GM21723 (cell line): ENCODE measurements at regions not wholly inside any gene's neighbourhood (a gene's known extent, or its start where the extent isn't known, plus 50 kb on each side); places are given as distances from the start of the nearest gene placed in this dataset.

Source experiments
- ATAC-seq: cut with Tn5 transposase; IDR thresholded peaks from one replicate; pipeline ENCODE4 v1.9.1; 2021; ENCODE audit warnings: mild to moderate bottlenecking, moderate library complexity; ENCODE audit not compliant: unreplicated experiment

GRCh38 chr12:107437954-107438353 is 247.6 kb upstream of the PWP1 start:
- ATAC-seq = no peak

DNA sequence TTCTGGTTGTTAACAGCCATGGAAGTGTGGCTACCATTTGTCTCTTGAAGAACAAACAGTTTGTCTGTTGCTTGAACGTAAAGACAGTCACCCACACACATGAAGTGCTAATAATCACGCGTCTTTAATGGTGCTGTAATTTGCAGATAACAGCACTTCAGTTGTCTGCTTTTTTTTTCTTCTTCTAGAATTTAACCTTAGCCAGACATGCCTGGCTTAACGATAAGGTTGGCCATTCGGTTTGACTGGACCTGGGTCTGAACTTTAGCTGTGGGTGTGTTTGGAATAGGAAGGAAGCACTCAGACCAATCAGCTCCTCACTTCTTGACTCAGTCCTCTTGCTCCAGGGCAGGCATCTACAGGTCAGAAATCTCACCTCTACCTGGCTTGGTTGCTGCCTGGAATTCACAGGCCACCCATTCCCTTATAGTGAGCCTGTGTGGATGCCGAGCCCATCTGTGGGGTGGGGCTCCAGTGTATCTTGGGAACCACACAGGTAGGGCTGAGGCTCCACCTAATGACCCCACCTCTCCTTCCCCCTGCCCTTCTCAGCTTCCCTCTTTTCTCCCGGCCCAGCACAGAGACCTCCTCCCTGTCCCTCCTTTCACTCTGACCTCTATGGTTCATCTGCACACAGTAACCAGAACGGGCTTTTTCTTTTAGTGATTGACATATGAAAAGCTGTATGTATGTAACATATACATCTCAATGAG is 246.4 kb upstream of the PWP1 start:
- no peak for ATAC-seq

DNA sequence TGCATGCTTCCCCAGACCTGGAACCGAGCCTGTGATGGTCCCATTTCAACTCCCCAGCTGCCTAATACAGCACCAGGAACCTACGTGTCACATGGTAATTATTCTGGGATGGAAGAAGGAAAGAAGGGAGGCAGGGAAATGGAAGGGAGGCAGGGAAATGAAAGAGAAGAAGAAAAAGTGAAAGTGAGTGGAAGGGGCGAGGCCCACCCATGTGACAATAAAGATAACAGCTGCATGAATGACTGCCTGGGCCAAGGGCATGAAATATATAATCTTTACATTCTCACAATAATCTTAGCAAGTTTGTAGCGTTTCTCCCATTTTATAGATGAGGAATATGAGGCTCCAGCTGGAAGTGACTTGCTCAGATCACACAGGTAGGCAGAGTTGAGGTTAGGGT is 245.0 kb upstream of the PWP1 start:
- no peak for ATAC-seq

GRCh38 chr12:107441665-107442300 is 243.8 kb upstream of the PWP1 start:
- no peak for ATAC-seq

GRCh38 chr12:107442326-107442987 is 243.1 kb upstream of the PWP1 start:
- ATAC-seq = no peak

GRCh38 chr12:107443320-107444090 is 242.1 kb upstream of the PWP1 start:
- no peak for ATAC-seq

- no peak for ATAC-seq
Measured at GRCh38 chr12:107444771-107445170, 240.8 kb upstream of the PWP1 start.

GRCh38 chr12:107446476-107446875 is 239.1 kb upstream of the PWP1 start:
- ATAC-seq = no peak

DNA sequence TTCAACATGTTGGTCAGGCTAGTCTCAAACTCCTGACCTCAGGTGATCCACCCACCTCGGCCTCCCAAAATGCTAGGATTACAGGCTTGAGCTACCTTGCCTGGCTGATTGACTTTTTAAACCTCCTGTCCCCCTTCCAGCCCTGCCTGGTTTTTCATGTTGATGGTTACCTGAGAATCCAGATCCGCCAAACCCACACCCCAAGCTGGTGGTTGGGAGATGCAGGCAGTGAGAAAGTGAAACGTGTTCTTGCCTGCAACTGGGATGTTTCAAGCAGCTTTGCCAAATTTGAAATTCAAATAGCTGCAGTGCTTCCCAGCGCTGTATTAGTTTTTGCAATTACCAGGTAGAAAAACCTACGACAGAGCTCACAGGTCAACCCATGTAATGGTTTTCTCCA is 238.3 kb upstream of the PWP1 start:
- no peak for ATAC-seq

- no peak for ATAC-seq
Measured at GRCh38 chr12:107448198-107448597, 237.4 kb upstream of the PWP1 start.

- no peak for ATAC-seq
Measured at GRCh38 chr12:107449891-107450290, 235.7 kb upstream of the PWP1 start.

DNA sequence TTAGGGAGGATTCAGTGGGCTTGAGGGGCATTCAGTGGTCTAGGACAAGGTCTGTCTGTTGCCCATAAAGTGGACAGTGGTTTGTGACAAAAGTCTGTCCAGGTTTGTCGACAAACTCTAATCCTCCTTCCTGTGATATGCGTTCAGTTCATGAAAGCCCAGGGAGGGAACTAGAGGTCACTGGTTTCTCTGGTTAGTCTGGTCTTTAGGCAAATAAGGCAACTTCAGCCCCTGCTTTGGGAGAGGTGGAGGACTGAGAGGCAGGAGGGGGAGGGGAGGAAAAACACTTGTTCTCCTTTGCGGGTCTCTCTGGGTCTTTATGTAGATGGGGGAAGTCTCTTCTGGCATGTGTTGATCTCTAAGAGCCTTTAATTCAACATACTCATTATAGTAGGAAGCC is 235.1 kb upstream of the PWP1 start:
- no peak for ATAC-seq

GRCh38 chr12:107451246-107451645 is 234.4 kb upstream of the PWP1 start:
- ATAC-seq = no peak

- ATAC-seq = no peak
Measured at GRCh38 chr12:107454109-107454830, 231.3 kb upstream of the PWP1 start.

GRCh38 chr12:107457362-107457935 is 228.2 kb upstream of the PWP1 start:
- no peak for ATAC-seq

GRCh38 chr12:107458163-107458562 is 227.4 kb upstream of the PWP1 start:
- ATAC-seq = no peak

DNA sequence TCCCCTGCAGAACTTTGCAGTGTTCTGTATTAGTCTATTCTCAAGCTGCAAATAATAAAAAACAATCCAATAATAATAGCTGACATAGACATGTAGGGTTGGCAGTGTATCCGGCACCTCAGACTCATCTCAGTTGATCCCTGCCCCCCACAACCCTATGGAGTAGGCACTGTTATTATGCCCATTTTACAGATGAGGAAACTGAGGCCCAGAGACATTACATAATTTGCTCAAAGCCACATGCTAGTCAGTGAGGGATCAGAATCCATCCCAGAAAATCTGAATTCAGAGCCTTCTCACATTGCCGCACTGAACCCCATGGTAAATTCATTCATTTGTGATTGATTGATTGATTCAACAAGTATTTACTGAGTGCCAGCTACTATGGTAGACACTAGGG is 226.6 kb upstream of the PWP1 start:
- no peak for ATAC-seq

- ATAC-seq = no peak
Measured at GRCh38 chr12:107459641-107460040, 226.0 kb upstream of the PWP1 start.

- ATAC-seq = no peak
Measured at GRCh38 chr12:107461222-107461975, 224.2 kb upstream of the PWP1 start.
